ENCODE measurements at regions not wholly inside any gene's neighbourhood (a gene's known extent, or its start where the extent isn't known, plus 50 kb on each side); places are given as distances from the start of the nearest gene placed in this dataset.

DNA sequence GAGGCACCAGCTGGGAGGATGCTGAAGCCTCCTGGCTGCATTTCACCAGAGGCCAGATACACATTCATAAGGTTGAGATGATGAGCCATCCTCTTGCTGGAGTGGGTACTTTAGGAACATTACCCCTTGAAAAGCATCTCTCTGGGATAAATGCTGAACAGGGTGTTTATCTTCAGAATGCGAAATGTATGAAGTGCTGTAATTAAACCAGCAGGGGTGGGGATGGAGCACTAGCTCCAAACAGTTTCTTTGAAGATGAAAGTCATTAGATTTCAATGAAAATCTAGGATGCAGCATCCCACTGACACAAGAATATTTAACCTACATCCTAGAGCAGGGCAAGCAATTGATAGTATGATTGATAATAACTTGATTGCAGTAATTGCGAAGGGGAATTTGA is 158.1 kb downstream of the CYLD start:
- TF ChIP-seq, protein P1, sequence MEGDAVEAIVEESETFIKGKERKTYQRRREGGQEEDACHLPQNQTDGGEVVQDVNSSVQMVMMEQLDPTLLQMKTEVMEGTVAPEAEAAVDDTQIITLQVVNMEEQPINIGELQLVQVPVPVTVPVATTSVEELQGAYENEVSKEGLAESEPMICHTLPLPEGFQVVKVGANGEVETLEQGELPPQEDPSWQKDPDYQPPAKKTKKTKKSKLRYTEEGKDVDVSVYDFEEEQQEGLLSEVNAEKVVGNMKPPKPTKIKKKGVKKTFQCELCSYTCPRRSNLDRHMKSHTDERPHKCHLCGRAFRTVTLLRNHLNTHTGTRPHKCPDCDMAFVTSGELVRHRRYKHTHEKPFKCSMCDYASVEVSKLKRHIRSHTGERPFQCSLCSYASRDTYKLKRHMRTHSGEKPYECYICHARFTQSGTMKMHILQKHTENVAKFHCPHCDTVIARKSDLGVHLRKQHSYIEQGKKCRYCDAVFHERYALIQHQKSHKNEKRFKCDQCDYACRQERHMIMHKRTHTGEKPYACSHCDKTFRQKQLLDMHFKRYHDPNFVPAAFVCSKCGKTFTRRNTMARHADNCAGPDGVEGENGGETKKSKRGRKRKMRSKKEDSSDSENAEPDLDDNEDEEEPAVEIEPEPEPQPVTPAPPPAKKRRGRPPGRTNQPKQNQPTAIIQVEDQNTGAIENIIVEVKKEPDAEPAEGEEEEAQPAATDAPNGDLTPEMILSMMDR (IDR thresholded peaks at IDR 0.05; ENCODE audit: poor library complexity), result no peak
- TF ChIP-seq EZH2 (IDR thresholded peaks at IDR 0.05; ENCODE audit: borderline replicate concordance) (no peak), EZH2phosphoT487 (IDR thresholded peaks at IDR 0.05; ENCODE audit: low read depth, severe bottlenecking, unreplicated experiment) (no peak)
